Kidney epithelial cell (primary cell): ENCODE measurements at regions not wholly inside any gene's neighbourhood (a gene's known extent, or its start where the extent isn't known, plus 50 kb on each side); places are given as distances from the start of the nearest gene placed in this dataset.

Source experiments
- DNase-seq: peaks from one replicate; pipeline ENCODE4 v3.0.0-alpha.2; 2010; ENCODE audit warnings: low read depth
- H3K27me3 ChIP-seq: 2 replicates; pipeline ENCODE4 v1.6.0; 2011; ENCODE audit warnings: low read length; ENCODE audit not compliant: control insufficient read depth, insufficient read depth
- H3K36me3 ChIP-seq: 2 replicates; pipeline ENCODE4 v1.5.1; 2011; ENCODE audit warnings: low read length; ENCODE audit not compliant: control insufficient read depth, insufficient read depth
- H3K4me3 ChIP-seq: 2 replicates; pipeline ENCODE4 v1.5.1; 2011; ENCODE audit warnings: low read depth, mild to moderate bottlenecking, control low read depth, low read length
- TF ChIP-seq, protein P1 (sequence below): IDR thresholded peaks from 2 replicates; pipeline ENCODE4 v1.5.1; 2011; ENCODE audit warnings: mild to moderate bottlenecking, moderate library complexity, low read length, control low read depth, inconsistent platforms; ENCODE audit not compliant: insufficient read depth, poor library complexity, severe bottlenecking

DNA sequence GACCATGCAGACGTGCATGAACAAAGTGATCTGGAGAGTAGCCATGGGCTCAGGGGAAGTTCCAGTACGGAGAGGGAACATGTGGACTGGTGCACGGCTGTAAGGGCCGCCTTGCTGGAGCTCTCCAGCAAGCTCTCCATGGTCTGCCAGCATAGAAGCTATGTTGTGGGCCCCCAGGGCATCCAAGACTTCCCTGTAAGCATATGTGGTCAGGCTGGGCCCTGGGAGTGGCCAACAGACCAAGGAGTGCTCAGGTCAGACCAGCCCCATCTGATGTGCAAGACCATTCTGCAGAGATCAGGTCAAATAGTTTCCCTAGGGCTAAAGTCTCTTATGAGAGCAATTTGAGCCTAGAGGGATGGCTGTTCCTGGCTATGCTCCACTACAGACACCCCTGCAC lies 110.1 kb upstream of the DAZL start:
- DNase-seq: no peak
- TF ChIP-seq, protein P1, sequence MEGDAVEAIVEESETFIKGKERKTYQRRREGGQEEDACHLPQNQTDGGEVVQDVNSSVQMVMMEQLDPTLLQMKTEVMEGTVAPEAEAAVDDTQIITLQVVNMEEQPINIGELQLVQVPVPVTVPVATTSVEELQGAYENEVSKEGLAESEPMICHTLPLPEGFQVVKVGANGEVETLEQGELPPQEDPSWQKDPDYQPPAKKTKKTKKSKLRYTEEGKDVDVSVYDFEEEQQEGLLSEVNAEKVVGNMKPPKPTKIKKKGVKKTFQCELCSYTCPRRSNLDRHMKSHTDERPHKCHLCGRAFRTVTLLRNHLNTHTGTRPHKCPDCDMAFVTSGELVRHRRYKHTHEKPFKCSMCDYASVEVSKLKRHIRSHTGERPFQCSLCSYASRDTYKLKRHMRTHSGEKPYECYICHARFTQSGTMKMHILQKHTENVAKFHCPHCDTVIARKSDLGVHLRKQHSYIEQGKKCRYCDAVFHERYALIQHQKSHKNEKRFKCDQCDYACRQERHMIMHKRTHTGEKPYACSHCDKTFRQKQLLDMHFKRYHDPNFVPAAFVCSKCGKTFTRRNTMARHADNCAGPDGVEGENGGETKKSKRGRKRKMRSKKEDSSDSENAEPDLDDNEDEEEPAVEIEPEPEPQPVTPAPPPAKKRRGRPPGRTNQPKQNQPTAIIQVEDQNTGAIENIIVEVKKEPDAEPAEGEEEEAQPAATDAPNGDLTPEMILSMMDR: no peak
- Histone ChIP-seq H3K36me3 (no peaks in the 10 kb centered on the region), H3K4me3 (no peak overlapping the region), H3K27me3 (no peaks in the 10 kb centered on the region)

DNA sequence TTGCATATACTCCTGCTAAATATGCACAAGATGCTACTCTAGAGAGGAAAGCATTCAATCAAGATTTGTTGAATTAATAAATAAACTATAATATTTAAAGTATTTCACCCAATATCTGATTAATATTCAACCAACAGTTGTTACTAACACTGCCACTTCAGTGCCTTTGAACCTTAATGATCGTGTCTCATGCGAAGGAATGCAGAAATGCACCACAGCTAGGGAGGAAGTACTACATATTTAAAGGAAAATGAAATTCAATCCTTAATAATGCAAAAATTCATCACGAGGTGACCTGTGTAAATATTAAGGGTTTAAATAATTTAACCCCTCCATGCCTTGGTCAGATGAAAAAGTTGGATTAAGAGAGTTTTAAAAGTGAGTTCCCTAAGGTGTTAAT lies 114.2 kb upstream of the DAZL start:
- DNase-seq: no peak
- Histone ChIP-seq H3K27me3 (no peaks in the 10 kb centered on the region), H3K36me3 (no peaks in the 10 kb centered on the region), H3K4me3 (no peak overlapping the region)
- TF ChIP-seq, protein P1: no peak

DNA sequence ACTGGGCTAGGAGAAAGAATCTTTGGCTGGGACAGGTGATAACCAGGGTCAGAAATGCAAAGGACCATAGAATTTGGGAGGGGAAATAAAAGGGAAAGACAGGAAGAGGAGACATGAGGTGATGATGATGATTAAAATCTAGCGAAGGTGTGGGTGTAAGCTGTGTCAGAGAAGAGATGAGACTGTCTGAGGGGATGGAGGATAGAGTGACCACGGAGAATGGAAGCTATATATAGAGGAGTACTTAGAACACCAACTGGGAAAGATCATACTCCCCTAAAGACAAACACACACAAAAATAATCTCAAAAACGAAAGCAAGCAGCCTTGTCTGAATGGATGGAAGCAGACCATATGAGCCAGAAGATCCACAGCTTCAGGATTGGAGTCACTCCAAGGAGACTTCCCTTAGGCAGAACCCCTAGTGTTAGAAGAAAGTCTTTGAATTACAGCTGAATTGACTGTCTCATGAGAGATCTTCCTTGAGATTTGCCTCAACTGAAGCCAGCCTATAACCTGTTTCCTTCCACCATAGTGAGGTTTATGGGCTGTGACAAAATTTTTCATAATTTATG lies 115.2 kb upstream of the DAZL start:
- no peak overlapping the region for H3K4me3 ChIP-seq
- no peaks in the 10 kb centered on the region for H3K27me3 ChIP-seq
- no peak for DNase-seq
- H3K36me3 ChIP-seq: no peaks in the 10 kb centered on the region
- TF ChIP-seq, protein P1: no peak

DNA sequence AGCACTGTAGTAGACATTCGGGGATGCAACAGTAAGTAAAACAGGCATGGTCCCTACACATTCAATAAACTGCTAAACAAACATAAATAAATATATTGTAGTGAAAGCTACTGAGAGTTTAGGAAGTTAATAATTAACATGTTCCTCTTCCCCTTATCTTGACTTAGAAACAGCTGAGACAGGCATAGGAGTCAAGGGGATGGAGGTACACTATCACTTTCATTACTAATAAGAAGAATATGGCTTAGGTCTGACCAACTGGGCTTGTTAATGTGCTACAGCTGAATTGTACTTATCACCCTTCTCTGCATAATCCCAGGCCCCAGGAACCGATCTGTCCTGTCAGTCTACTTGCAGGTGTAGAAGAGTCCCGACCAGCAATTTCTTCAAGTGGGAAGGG lies 116.3 kb upstream of the DAZL start:
- no peaks in the 10 kb centered on the region for H3K27me3 ChIP-seq
- no peak overlapping the region for H3K4me3 ChIP-seq
- TF ChIP-seq, protein P1: no peak
- H3K36me3 ChIP-seq: no peaks in the 10 kb centered on the region
- no peak for DNase-seq

DNA sequence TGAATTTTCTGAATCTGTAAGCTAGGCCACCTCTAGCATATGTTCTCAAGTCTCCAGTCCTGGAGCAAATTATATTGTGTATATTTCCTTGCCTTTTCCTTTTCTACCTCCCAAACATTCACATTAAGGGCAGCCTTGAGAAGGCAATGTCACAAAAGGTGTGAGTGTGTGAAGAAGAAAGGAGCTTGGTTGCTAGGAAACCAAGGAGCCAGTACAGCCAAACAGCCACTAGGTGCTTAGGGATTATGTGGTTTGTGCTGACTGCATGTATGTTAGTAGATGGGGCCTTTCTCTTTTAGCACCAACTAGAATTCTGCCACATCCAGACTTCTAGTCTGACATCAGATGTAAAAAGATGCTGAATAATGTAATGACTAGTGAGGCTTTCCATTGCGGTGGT lies 118.8 kb upstream of the DAZL start:
- Histone ChIP-seq H3K36me3 (no peaks in the 10 kb centered on the region), H3K4me3 (no peak overlapping the region), H3K27me3 (no peaks in the 10 kb centered on the region)
- TF ChIP-seq, protein P1: no peak
- DNase-seq: no peak

DNA sequence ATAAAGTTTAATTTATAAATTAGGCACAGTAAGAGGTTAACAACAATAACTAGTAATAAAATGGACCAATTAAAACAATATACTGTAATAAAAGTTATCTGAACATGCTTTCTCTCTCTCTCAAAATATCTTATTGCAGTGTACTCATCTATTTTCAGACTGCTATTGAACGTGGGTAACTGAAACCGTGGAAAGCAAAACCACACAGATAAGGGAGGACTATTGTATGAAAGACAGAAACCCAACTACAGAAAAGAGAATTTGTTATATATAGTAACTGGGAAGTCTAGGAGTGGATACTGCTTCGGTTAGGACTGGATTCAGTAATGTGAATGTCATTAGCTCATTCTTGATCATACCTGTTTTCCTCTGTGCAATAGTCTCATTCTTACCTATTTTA lies 119.3 kb upstream of the DAZL start:
- Histone ChIP-seq H3K4me3 (no peak overlapping the region), H3K36me3 (no peaks in the 10 kb centered on the region), H3K27me3 (no peaks in the 10 kb centered on the region)
- no peak for DNase-seq
- TF ChIP-seq, protein P1: no peak
